ENCODE measurements at regions not wholly inside any gene's neighbourhood (a gene's known extent, or its start where the extent isn't known, plus 50 kb on each side); places are given as distances from the start of the nearest gene placed in this dataset.
"Not testable (repeated sequence)": the region's sequence is repeated elsewhere in the genome, so short reads cannot be mapped to it uniquely, and the experiment has no call there.

DNA sequence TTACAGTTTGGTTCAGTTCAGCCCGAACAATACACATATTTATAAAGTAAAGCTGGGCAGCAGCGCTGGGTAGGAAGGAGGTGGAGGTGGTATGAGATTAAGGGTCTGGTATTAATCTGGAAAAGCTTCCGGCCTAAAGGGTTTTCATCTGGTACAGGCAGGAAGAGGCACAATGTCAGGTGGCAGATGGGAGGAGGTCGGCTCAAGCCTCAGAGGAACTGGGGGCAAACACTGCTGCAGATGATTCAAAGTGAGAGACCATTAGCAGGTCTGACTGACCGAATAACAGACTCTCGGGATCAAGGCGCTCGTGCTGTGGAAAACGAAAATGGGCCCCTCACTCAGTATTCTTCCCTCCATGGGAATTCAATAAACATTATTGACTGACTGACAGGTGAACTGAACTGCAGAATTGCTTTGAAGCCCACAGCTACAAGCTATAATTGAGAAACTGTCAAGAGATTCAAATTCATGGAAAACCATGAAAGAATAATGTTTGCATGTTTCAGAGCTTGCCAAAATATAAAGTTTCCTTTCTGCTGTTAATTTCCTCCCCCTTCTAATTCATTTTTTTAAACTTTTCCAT lies 75.3 kb downstream of the TMEM167A start:
- Mint-ChIP-seq H3K27ac (no peak overlapping the region), H3K4me1 (ENCODE audit: low read depth) (no peaks in the 10 kb centered on the region), H3K27me3 (peaks cover 17% of the 10 kb centered on the region), H3K9me3 (no peaks in the 10 kb centered on the region), H3K36me3 (ENCODE audit: low read depth) (no peaks in the 10 kb centered on the region), H3K4me3 (no peak overlapping the region)
- no peak for DNase-seq

- no peak for DNase-seq
- no peaks in the 10 kb centered on the region for H3K9me3 Mint-ChIP-seq
- H3K4me1 Mint-ChIP-seq (ENCODE audit: low read depth), result no peaks in the 10 kb centered on the region
- no peak overlapping the region for H3K4me3 Mint-ChIP-seq
- H3K36me3 Mint-ChIP-seq (ENCODE audit: low read depth), result no peaks in the 10 kb centered on the region
- no peak overlapping the region for H3K27ac Mint-ChIP-seq
- peaks cover 12% of the 10 kb centered on the region for H3K27me3 Mint-ChIP-seq
These were observed 76.3 kb downstream of the TMEM167A start for GRCh38 chr5:83000922-83001321.

GRCh38 chr5:83000428-83000827 lies 76.8 kb downstream of the TMEM167A start:
- no peak for DNase-seq
- Mint-ChIP-seq H3K9me3 (no peaks in the 10 kb centered on the region), H3K4me1 (ENCODE audit: low read depth) (no peaks in the 10 kb centered on the region), H3K36me3 (ENCODE audit: low read depth) (no peaks in the 10 kb centered on the region), H3K4me3 (no peak overlapping the region), H3K27me3 (peaks cover 10% of the 10 kb centered on the region), H3K27ac (no peak overlapping the region)

DNA sequence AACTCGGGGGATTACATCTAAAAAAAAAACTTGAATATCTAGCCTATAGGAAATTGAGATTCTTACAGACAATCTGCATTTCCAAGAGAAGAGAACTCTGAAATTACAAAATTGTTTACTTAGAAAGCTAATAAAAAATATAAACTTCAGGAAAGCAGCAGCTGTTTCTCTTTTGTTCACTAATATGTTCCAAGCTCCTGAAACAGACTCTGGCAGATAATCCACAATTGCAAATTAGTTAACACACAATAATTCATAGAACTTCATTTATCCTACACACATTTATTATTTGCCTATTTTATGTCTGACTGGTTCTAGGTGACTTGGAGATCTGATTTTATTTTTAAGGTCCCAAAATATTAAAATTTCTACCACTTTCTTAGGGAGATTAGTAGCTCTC lies 83.8 kb downstream of the TMEM167A start:
- Mint-ChIP-seq H3K36me3 (ENCODE audit: low read depth) (no peaks in the 10 kb centered on the region), H3K27me3 (no peaks in the 10 kb centered on the region), H3K4me1 (ENCODE audit: low read depth) (no peaks in the 10 kb centered on the region), H3K9me3 (no peaks in the 10 kb centered on the region), H3K4me3 (no peak overlapping the region), H3K27ac (no peak overlapping the region)
- no peak for DNase-seq

- Mint-ChIP-seq H3K27me3 (no peaks in the 10 kb centered on the region), H3K4me3 (no peak overlapping the region), H3K27ac (no peak overlapping the region), H3K4me1 (ENCODE audit: low read depth) (no peaks in the 10 kb centered on the region), H3K9me3 (no peaks in the 10 kb centered on the region), H3K36me3 (ENCODE audit: low read depth) (no peaks in the 10 kb centered on the region)
- no peak for DNase-seq
These were observed 84.5 kb downstream of the TMEM167A start for GRCh38 chr5:82992646-82993045.

GRCh38 chr5:82991678-82992323 lies 85.4 kb downstream of the TMEM167A start:
- Mint-ChIP-seq H3K4me1 (ENCODE audit: low read depth) (no peaks in the 10 kb centered on the region), H3K9me3 (no peaks in the 10 kb centered on the region), H3K27ac (no peak overlapping the region), H3K4me3 (no peak overlapping the region), H3K27me3 (no peaks in the 10 kb centered on the region), H3K36me3 (ENCODE audit: low read depth) (no peaks in the 10 kb centered on the region)
- DNase-seq, result no peak

GRCh38 chr5:82991059-82991458 lies 86.1 kb downstream of the TMEM167A start:
- Mint-ChIP-seq H3K9me3 (no peaks in the 10 kb centered on the region), H3K4me3 (no peak overlapping the region), H3K27ac (no peak overlapping the region), H3K4me1 (ENCODE audit: low read depth) (no peaks in the 10 kb centered on the region), H3K36me3 (ENCODE audit: low read depth) (no peaks in the 10 kb centered on the region), H3K27me3 (no peaks in the 10 kb centered on the region)
- no peak for DNase-seq

DNA sequence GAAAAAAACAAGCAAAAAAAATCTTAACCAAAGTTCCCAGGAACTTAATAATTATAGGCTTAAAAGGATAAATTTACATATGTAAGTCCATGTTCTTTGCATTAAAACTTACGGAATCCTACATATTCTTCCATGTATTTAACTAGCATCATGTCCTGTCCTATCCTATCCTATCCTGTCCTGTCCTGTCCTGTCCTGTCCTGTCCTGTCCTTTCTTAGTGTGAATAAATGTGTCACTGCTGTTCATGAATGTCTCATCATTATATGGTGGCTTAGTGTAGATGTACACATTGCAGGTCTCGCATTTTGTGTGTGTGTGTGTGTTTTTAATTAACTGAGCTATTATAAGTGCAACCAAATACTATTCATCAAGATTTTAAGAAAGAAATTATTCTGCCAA lies 90.0 kb downstream of the TMEM167A start:
- Mint-ChIP-seq H3K9me3 (no peaks in the 10 kb centered on the region), H3K27me3 (peaks cover 4% of the 10 kb centered on the region), H3K4me1 (ENCODE audit: low read depth) (peaks cover 2% of the 10 kb centered on the region), H3K4me3 (no peak overlapping the region), H3K27ac (no peak overlapping the region), H3K36me3 (ENCODE audit: low read depth) (no peaks in the 10 kb centered on the region)
- DNase-seq, result no peak

- no peaks in the 10 kb centered on the region for H3K9me3 Mint-ChIP-seq
- no peaks in the 10 kb centered on the region for H3K36me3 Mint-ChIP-seq (ENCODE audit: low read depth)
- no peak overlapping the region for H3K4me3 Mint-ChIP-seq
- no peak overlapping the region for H3K27ac Mint-ChIP-seq
- peaks cover 4% of the 10 kb centered on the region for H3K27me3 Mint-ChIP-seq
- peaks cover 2% of the 10 kb centered on the region for H3K4me1 Mint-ChIP-seq (ENCODE audit: low read depth)
- DNase-seq, result no peak
These were observed 90.8 kb downstream of the TMEM167A start for GRCh38 chr5:82986404-82986803.

DNA sequence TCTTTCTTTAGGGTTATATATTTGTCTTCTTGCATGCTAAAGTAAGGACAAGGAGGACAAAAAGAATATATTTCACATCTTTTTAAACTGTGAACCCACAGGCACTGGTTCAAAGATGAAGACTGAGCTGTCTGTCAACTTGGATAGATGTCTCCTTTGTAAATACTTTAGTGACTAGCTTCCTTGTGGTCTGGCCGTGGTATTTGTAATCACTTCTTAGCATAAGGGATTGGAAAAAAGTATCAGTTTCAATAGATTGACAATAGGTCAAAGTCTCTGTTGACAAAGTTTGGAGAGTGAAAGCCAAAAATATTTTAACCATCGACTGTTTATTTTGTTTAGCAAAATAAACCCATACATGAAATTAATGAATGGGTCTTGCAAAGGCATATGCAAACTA lies 91.4 kb downstream of the TMEM167A start:
- H3K9me3 Mint-ChIP-seq, result no peaks in the 10 kb centered on the region
- H3K4me3 Mint-ChIP-seq, result no peak overlapping the region
- no peak for DNase-seq
- peaks cover 2% of the 10 kb centered on the region for H3K4me1 Mint-ChIP-seq (ENCODE audit: low read depth)
- no peak overlapping the region for H3K27ac Mint-ChIP-seq
- H3K36me3 Mint-ChIP-seq (ENCODE audit: low read depth), result no peaks in the 10 kb centered on the region
- H3K27me3 Mint-ChIP-seq, result peaks cover 4% of the 10 kb centered on the region

- H3K4me1 Mint-ChIP-seq (ENCODE audit: low read depth), result peaks cover 2% of the 10 kb centered on the region
- no peak overlapping the region for H3K4me3 Mint-ChIP-seq
- no peaks in the 10 kb centered on the region for H3K36me3 Mint-ChIP-seq (ENCODE audit: low read depth)
- no peak overlapping the region for H3K27ac Mint-ChIP-seq
- no peaks in the 10 kb centered on the region for H3K9me3 Mint-ChIP-seq
- H3K27me3 Mint-ChIP-seq, result peaks cover 4% of the 10 kb centered on the region
- DNase-seq, result no peak
These were observed 92.1 kb downstream of the TMEM167A start for GRCh38 chr5:82984786-82985735.

GRCh38 chr5:82982846-82983245 lies 94.3 kb downstream of the TMEM167A start:
- no peaks in the 10 kb centered on the region for H3K36me3 Mint-ChIP-seq (ENCODE audit: low read depth)
- peaks cover 2% of the 10 kb centered on the region for H3K4me1 Mint-ChIP-seq (ENCODE audit: low read depth)
- H3K27me3 Mint-ChIP-seq, result peaks cover 10% of the 10 kb centered on the region
- no peak overlapping the region for H3K4me3 Mint-ChIP-seq
- H3K9me3 Mint-ChIP-seq, result no peaks in the 10 kb centered on the region
- no peak overlapping the region for H3K27ac Mint-ChIP-seq
- DNase-seq, result no peak

- H3K4me1 Mint-ChIP-seq (ENCODE audit: low read depth); H3K27ac Mint-ChIP-seq; DNase-seq; H3K36me3 Mint-ChIP-seq (ENCODE audit: low read depth); H3K4me3 Mint-ChIP-seq: not testable (repeated sequence)
- Mint-ChIP-seq H3K27me3 (peaks cover 12% of the 10 kb centered on the region), H3K9me3 (peaks cover 28% of the 10 kb centered on the region)
These were observed 100.3 kb downstream of the TMEM167A start for GRCh38 chr5:82976887-82977286.

GRCh38 chr5:82975812-82976211 lies 101.4 kb downstream of the TMEM167A start:
- no peak for DNase-seq
- no peak overlapping the region for H3K27ac Mint-ChIP-seq
- H3K27me3 Mint-ChIP-seq, result peaks cover 12% of the 10 kb centered on the region
- H3K36me3 Mint-ChIP-seq (ENCODE audit: low read depth), result peaks cover 2% of the 10 kb centered on the region
- H3K4me1 Mint-ChIP-seq (ENCODE audit: low read depth), result no peaks in the 10 kb centered on the region
- peaks cover 28% of the 10 kb centered on the region for H3K9me3 Mint-ChIP-seq
- no peak overlapping the region for H3K4me3 Mint-ChIP-seq

DNA sequence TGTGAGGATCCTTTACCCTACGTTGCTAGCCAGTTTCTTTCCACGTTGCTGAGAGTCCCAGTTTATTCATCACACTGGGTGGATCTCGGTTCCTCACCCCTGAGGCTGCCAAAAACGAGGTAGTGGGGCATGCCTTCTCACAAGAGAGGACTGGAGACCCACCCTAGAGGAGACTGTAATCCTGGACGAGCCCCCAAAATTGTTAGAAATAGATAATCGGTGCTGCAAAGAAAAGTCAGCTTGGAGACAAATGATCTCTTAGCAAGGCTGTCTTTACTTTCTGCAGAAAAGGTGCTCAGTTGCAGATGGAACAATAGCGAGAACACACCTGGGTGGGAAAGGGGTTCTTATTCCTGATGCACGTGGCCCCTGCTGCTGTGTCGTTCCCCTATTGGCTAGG lies 101.8 kb downstream of the TMEM167A start:
- peaks cover 12% of the 10 kb centered on the region for H3K27me3 Mint-ChIP-seq

More for the DNA sequence above, 101.8 kb downstream of the TMEM167A start:
- Mint-ChIP-seq H3K4me3 (no peak overlapping the region), H3K27ac (no peak overlapping the region), H3K4me1 (ENCODE audit: low read depth) (no peaks in the 10 kb centered on the region), H3K9me3 (peaks cover 28% of the 10 kb centered on the region), H3K36me3 (ENCODE audit: low read depth) (peaks cover 2% of the 10 kb centered on the region)
- DNase-seq, result no peak
